ENCODE measurements at regions not wholly inside any gene's neighbourhood (a gene's known extent, or its start where the extent isn't known, plus 50 kb on each side); places are given as distances from the start of the nearest gene placed in this dataset.

DNA sequence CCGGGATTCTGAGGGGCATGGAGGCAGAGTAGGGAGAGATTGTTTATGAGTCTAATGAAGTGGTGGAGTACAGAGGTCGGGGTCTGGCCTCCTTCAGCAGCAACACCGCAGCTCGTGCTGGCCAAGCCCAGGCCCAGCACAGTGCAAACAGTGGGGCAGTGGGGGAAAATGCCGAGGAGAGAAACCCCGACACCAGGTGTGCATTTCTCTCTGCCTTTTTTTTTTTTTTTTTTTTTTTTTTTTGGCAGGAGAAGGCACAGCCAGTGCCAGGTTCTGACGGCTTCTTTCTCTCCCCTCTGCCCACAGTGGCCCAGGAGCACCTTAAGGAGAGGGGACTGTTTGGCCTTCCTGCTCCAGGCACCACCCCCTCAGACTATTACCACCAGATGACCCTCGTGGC, 219.3 kb downstream of the GLI2 start:
- no peak overlapping the region for H3K4me3 ChIP-seq (ENCODE audit: low read depth, low read length)
- POLR2A ChIA-PET = no interaction called here
- DNase-seq (ENCODE audit: low read depth, low spot score) = no peak
- no peaks in the 10 kb centered on the region; the same call in none of the 2 replicates for H3K9me3 ChIP-seq (ENCODE audit: control insufficient read depth, insufficient read depth, low read length)
- no peak overlapping the region for H3K27ac ChIP-seq (ENCODE audit: low read depth, low read length)
- no peaks in the 10 kb centered on the region for H3K27me3 ChIP-seq (ENCODE audit: control insufficient read depth, insufficient read depth, low read length)
- CTCF ChIA-PET = interaction anchor here (0.6 to 1.3 kb wide), 2 partner anchors 259 to 652 kb away, joined by 4 to 6 read pairs; no protein-coding TSS in a partner anchor
- TF ChIP-seq, protein P1, sequence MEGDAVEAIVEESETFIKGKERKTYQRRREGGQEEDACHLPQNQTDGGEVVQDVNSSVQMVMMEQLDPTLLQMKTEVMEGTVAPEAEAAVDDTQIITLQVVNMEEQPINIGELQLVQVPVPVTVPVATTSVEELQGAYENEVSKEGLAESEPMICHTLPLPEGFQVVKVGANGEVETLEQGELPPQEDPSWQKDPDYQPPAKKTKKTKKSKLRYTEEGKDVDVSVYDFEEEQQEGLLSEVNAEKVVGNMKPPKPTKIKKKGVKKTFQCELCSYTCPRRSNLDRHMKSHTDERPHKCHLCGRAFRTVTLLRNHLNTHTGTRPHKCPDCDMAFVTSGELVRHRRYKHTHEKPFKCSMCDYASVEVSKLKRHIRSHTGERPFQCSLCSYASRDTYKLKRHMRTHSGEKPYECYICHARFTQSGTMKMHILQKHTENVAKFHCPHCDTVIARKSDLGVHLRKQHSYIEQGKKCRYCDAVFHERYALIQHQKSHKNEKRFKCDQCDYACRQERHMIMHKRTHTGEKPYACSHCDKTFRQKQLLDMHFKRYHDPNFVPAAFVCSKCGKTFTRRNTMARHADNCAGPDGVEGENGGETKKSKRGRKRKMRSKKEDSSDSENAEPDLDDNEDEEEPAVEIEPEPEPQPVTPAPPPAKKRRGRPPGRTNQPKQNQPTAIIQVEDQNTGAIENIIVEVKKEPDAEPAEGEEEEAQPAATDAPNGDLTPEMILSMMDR (IDR thresholded peaks at IDR 0.05; ENCODE audit: low read depth, low read length) = no peak

DNA sequence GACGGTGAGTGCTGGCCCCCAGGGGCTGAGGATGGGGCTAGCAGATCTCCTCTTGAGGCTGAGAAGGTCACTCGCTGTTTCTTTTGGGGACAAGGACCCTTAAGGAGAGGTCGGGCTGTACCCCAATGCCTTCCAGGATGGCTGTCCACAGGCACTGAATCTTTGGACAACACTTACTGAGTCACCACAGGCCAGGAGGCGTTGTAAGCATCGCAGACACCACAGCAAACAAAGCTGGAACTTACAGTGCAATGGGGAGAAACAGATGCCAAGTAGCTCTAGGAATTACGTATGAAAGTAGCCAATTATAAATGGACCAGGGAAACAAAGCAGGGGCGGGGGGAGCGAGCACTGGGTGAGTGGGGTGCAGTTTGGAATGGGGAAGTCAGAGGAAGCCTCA, 219.8 kb downstream of the GLI2 start:
- POLR2A ChIA-PET = no interaction called here
- TF ChIP-seq, protein P1 (IDR thresholded peaks at IDR 0.05; ENCODE audit: low read depth, low read length) = no peak
- CTCF ChIA-PET = interaction anchor here (0.5 kb wide), 1 partner anchor 22 kb away, joined by 10 read pairs; no protein-coding TSS in a partner anchor
- no peak overlapping the region for H3K27ac ChIP-seq (ENCODE audit: low read depth, low read length)
- no peaks in the 10 kb centered on the region for H3K27me3 ChIP-seq (ENCODE audit: control insufficient read depth, insufficient read depth, low read length)
- no peak overlapping the region for H3K4me3 ChIP-seq (ENCODE audit: low read depth, low read length)
- no peak for DNase-seq (ENCODE audit: low read depth, low spot score)
- no peaks in the 10 kb centered on the region; the same call in none of the 2 replicates for H3K9me3 ChIP-seq (ENCODE audit: control insufficient read depth, insufficient read depth, low read length)

DNA sequence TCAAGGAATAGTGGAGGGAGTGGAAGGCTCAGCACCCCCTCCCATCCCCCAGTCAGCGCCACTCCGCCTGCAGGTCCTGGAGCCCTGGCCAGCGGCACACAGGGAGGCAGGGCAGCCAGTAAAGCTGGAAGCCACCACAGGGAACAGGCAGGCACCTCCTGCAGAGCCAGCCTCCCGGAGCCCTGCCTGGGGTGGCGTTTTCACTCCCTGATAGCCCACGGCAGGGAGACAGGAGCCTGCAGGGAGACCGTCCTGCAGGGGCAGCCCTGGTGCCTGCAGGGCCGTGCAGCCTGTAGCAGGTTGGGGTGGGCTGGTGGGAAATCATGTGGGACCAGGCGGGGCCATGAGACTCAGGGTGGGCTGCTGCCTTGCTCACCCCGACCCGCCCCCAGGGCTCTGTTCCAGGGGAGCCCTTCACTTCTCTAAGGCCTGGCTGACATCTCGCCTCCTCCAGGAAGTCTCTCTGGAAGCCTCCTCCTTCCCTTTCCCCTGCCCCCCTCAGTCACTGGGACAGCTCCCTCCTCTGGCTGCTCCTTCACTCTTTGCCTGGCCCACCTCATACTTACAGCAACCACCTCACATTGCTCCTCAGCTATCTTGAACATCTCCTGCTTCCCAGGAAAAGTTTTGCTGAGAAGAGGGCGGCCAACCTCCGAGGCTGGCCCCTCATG, 221.0 kb downstream of the GLI2 start:
- Histone ChIP-seq H3K4me3 (ENCODE audit: low read depth, low read length) (no peak overlapping the region), H3K27ac (ENCODE audit: low read depth, low read length) (no peak overlapping the region), H3K27me3 (ENCODE audit: control insufficient read depth, insufficient read depth, low read length) (no peaks in the 10 kb centered on the region), H3K9me3 (ENCODE audit: control insufficient read depth, insufficient read depth, low read length) (no peaks in the 10 kb centered on the region; the same call in none of the 2 replicates)
- POLR2A ChIA-PET = no interaction called here
- TF ChIP-seq, protein P1 (IDR thresholded peaks at IDR 0.05; ENCODE audit: low read depth, low read length) = 0 out of 2 replicates have a peak, but pooled peaks have one; percentile 4
- CTCF ChIA-PET = no interaction called here
- DNase-seq (ENCODE audit: low read depth, low spot score) = no peak

DNA sequence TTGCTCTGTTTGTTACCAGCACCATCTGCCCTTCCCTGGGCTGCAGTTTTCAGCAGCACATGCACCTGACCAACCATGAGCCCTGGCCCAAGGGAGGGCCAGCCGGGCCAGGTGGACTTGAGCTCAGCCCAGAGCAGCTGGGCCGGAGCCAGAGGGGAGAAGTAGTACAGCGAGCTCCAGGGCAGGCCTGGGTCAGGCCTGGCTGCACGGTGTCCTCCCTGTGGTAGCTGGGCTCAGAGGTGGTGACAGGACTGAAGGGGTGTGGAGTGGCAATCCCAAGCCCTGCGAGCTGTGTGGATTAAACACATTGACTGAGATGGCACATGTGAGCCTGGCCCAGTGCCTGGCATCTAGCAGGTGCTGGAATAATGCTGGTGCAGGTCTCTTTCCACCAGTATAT, 222.2 kb downstream of the GLI2 start:
- Histone ChIP-seq H3K9me3 (ENCODE audit: control insufficient read depth, insufficient read depth, low read length) (no peaks in the 10 kb centered on the region), H3K27me3 (ENCODE audit: control insufficient read depth, insufficient read depth, low read length) (no peaks in the 10 kb centered on the region), H3K27ac (ENCODE audit: low read depth, low read length) (peak overlapping the region; percentile 11), H3K4me3 (ENCODE audit: low read depth, low read length) (no peak overlapping the region)
- POLR2A ChIA-PET = no interaction called here
- DNase-seq (ENCODE audit: low read depth, low spot score) = no peak
- CTCF ChIA-PET = interaction anchor here (0.8 to 1.2 kb wide), 3 partner anchors 113 to 262 kb away, joined by 3 to 4 read pairs (median 3); no protein-coding TSS in a partner anchor
- TF ChIP-seq, protein P1 (IDR thresholded peaks at IDR 0.05; ENCODE audit: low read depth, low read length) = no peak

DNA sequence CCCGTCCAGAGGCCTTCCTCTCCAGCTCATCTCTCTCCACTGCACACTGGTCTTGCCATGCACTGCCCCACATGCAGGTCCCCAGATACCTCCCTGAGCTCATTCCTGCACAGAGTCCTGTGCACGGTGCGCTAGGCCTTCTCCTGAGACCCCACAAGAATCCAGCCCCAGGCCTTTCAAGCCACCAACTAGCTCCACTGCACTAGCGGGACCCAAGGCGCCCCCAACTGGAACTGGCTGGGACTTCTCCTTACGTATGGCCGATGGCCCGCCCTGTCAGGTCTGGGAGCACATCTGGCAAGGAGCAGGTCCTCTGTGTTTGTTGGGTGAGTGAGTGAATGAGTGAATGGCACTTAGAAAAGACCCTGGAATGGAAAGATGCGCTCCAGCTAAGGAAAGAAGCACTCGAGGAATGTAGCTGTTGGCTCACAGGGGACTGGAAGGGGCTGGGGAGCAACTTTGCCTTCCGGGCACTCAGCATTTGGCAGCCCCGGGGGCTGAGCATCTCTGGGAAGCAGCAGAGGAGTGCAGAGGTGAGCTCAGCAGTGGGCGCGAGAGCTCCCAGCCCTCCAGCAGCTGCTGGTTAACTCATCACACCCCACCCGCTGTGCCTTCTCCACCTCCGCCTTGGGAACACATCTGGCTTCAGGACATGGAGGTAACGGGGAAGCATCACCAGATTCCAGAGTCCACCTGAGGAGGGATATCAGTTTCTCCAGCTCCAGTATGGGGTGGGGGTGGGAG, 223.1 kb downstream of the GLI2 start:
- ChIA-PET CTCF (interaction anchor here (0.8 to 1.2 kb wide), 3 partner anchors 112 to 263 kb away, joined by 3 to 4 read pairs (median 3); no protein-coding TSS in a partner anchor), POLR2A (no interaction called here)
- no peaks in the 10 kb centered on the region for H3K9me3 ChIP-seq (ENCODE audit: control insufficient read depth, insufficient read depth, low read length)
- no peak overlapping the region for H3K4me3 ChIP-seq (ENCODE audit: low read depth, low read length)
- H3K27ac ChIP-seq (ENCODE audit: low read depth, low read length) = no peak overlapping the region
- no peak for DNase-seq (ENCODE audit: low read depth, low spot score)
- TF ChIP-seq, protein P1 (IDR thresholded peaks at IDR 0.05; ENCODE audit: low read depth, low read length) = peak; percentile 37
- H3K27me3 ChIP-seq (ENCODE audit: control insufficient read depth, insufficient read depth, low read length) = no peaks in the 10 kb centered on the region

Data from AG04450 (cell line).